GM06990 (cell line): ENCODE measurements at regions not wholly inside any gene's neighbourhood (a gene's known extent, or its start where the extent isn't known, plus 50 kb on each side); places are given as distances from the start of the nearest gene placed in this dataset.

Source experiments
- DNase-seq: peaks from one replicate; pipeline ENCODE4 v3.0.0-alpha.2; 2011; ENCODE audit not compliant: insufficient read length; ENCODE audit errors: extremely low read depth
- H3K27me3 ChIP-seq: replicated peaks from 2 replicates; pipeline ENCODE4 v1.6.0; 2011; ENCODE audit warnings: low read length; ENCODE audit not compliant: control insufficient read depth, insufficient read depth
- H3K36me3 ChIP-seq: 2 replicates; pipeline ENCODE4 v1.5.1; 2011; ENCODE audit warnings: low read length; ENCODE audit not compliant: control insufficient read depth, insufficient read depth
- H3K4me3 ChIP-seq: replicated peaks from 2 replicates; pipeline ENCODE4 v1.5.1; 2011; ENCODE audit warnings: low read depth, mild to moderate bottlenecking, control low read depth, low read length
- TF ChIP-seq, protein P1 (sequence below): IDR thresholded peaks from 2 replicates; pipeline ENCODE4 v1.5.1; 2011; ENCODE audit warnings: low read length, control low read depth, mild to moderate bottlenecking, inconsistent platforms; ENCODE audit not compliant: insufficient read depth, poor library complexity, severe bottlenecking

DNA sequence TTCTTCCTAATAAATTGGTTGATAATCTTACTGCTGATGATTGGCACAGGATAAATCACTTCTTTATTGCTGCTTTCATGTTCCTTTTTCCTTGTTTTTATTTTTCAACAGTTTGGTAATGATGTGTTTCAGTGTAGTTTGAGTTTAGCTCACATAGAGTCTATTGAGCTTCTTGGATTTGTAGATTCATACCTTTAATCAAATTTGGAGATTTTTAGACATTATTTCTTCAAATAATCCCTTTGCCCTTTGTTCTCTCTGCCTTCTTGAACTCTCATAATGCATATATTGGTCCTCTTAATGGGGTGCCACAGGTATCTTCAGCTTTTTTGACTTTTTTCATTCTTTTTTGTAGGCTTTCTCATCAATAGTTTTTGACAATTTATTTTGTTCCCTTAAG, 275.3 kb downstream of the TLE4 start:
- no peaks in the 10 kb centered on the region for H3K27me3 ChIP-seq
- DNase-seq: no peak
- TF ChIP-seq, protein P1, sequence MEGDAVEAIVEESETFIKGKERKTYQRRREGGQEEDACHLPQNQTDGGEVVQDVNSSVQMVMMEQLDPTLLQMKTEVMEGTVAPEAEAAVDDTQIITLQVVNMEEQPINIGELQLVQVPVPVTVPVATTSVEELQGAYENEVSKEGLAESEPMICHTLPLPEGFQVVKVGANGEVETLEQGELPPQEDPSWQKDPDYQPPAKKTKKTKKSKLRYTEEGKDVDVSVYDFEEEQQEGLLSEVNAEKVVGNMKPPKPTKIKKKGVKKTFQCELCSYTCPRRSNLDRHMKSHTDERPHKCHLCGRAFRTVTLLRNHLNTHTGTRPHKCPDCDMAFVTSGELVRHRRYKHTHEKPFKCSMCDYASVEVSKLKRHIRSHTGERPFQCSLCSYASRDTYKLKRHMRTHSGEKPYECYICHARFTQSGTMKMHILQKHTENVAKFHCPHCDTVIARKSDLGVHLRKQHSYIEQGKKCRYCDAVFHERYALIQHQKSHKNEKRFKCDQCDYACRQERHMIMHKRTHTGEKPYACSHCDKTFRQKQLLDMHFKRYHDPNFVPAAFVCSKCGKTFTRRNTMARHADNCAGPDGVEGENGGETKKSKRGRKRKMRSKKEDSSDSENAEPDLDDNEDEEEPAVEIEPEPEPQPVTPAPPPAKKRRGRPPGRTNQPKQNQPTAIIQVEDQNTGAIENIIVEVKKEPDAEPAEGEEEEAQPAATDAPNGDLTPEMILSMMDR: no peak
- no peak overlapping the region for H3K4me3 ChIP-seq
- H3K36me3 ChIP-seq: no peaks in the 10 kb centered on the region

DNA sequence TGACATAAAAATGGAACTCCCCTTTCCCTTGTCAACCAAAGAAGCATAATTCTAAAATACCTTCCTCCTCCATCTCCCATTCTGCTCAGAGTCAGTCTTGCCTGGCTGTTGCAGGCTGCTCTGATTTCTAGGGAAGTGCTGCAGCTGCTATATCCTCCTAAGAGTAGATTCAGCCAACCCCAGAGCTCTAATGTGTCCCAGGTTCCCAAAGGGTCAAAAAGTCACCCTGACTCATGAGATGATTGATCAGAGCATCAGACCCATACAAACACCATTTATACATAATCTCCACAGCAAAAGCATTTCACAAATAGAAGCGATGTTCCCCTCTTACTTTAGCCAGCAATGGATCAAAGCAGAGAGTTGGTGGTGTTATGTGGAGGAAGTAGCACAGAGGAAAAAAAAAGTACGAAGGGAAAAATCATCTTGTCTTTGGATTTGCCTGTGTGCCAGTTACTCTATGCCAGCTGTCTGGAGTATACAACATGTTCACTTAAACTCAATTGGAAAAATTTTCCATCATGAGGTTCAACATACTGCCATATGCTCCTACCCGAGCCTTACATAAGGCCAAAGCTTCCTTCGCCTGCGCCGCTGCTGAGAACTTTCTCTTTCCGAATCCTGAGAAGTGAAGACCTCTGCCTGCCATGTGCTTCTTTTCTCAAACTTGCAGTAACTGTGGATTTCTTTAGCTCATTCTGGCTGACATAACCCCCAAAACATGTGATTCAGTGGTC, 258.0 kb downstream of the TLE4 start:
- TF ChIP-seq, protein P1: no peak
- Histone ChIP-seq H3K27me3 (no peaks in the 10 kb centered on the region; the same call in none of the 2 replicates), H3K36me3 (no peaks in the 10 kb centered on the region), H3K4me3 (no peak overlapping the region)
- DNase-seq: no peak

DNA sequence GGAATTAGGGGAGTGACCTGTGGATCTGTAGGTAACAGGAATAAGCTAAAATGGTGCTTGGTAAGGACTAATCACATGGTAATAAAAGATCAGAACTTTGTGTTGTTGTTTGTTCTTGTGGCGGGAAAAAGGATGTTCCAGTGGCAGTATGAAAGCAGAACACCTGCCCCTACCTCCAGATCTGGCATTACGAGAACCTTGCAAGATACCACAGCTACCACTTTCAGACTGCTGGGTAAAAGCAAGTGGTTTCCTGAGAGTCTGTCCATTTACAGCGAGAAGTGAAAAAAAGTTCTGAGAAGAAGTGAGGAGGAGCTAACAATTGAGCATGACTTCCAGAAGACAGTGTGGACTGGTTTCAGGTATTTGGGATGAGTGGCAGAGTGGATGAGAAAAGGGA, 252.5 kb downstream of the TLE4 start:
- no peak overlapping the region for H3K4me3 ChIP-seq
- H3K36me3 ChIP-seq: no peaks in the 10 kb centered on the region
- H3K27me3 ChIP-seq: no peaks in the 10 kb centered on the region; the same call in none of the 2 replicates
- TF ChIP-seq, protein P1: no peak
- DNase-seq: no peak

- no peaks in the 10 kb centered on the region; the same call in 1 of the 2 replicates for H3K27me3 ChIP-seq
- TF ChIP-seq, protein P1: no peak
- H3K36me3 ChIP-seq: no peaks in the 10 kb centered on the region
- peak; percentile 29 for DNase-seq
- no peak overlapping the region for H3K4me3 ChIP-seq
Observed at GRCh38 chr9:79817438-79818004, 245.8 kb downstream of the TLE4 start.

DNA sequence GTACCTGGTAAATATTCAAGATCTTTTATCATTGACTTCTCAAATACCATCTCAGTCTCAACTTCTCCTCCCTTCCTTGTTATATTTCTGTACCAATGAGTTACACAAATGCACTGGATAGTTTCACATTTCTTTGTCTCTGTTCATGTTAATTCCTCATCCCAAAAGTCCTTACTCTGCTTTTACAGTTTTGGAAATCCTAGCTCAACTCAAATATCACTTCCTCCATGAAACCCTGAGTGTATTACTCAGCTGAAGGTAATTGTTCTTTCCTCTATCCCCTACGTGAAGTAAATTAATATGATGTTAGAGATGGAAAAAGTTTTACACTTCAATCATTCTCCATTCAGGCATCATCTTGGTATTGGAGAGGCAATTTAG, 241.5 kb downstream of the TLE4 start:
- Histone ChIP-seq H3K27me3 (no peaks in the 10 kb centered on the region; the same call in 1 of the 2 replicates), H3K4me3 (no peak overlapping the region), H3K36me3 (no peaks in the 10 kb centered on the region)
- TF ChIP-seq, protein P1: no peak
- DNase-seq: no peak
